LNCAP (cell line): ENCODE measurements at regions not wholly inside any gene's neighbourhood (a gene's known extent, or its start where the extent isn't known, plus 50 kb on each side); places are given as distances from the start of the nearest gene placed in this dataset.

Experiments
- CTCF ChIP-seq: fragments of 450-650 bp; IDR thresholded peaks from 2 replicates; pipeline ENCODE4 v1.5.1; 2017; ENCODE audit warnings: mild to moderate bottlenecking

GRCh38 chr14:22415605-22415959 is 173.4 kb downstream of the DAD1 start:
- TF ChIP-seq CTCF: no peak

GRCh38 chr14:22414876-22415604 is 174.0 kb downstream of the DAD1 start:
- TF ChIP-seq CTCF: no peak

DNA sequence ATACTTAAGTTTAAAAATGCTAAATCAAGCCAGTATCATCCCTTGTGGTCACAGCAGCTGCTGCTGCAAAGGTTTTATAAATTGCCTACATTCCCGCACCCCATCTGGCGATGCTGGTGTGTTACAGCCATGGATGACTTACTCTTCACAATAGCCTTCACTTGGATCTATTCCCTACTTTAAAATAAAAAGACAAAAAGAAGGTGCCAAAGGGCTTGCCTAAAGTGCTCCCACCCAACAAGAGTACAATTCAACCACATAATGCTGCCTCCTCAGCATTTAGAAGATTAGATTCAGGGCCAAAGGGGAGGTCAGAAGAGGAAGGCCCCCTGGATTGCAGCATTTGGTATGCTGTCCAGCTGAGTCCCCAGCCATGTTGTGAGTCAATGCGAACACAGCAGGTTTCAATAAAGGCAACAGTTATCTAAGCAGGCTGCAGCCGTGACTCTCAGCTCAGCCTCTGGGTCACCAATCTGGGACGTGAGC is 176.1 kb downstream of the DAD1 start:
- TF ChIP-seq CTCF: no peak

- no peak for TF ChIP-seq CTCF
These were observed 177.5 kb downstream of the DAD1 start for GRCh38 chr14:22411398-22412055.

GRCh38 chr14:22410497-22410896 is 178.5 kb downstream of the DAD1 start:
- TF ChIP-seq CTCF: no peak

- TF ChIP-seq CTCF: no peak
These were observed 180.0 kb downstream of the DAD1 start for GRCh38 chr14:22409006-22409405.

GRCh38 chr14:22408547-22408946 is 180.5 kb downstream of the DAD1 start:
- TF ChIP-seq CTCF: no peak
